Adrenal gland (tissue), 9 donors: ENCODE measurements at regions not wholly inside any gene's neighbourhood (a gene's known extent, or its start where the extent isn't known, plus 50 kb on each side); places are given as distances from the start of the nearest gene placed in this dataset.

ENCODE experiments used
- DNase-seq, 7 donors: peaks; one replicate each; pipeline ENCODE4 v3.0.0-alpha.2; 2019 to 2020
- H3K27ac ChIP-seq, 5 donors: fragments of 200-600 bp; sonication (generic) in 4 of 5; 1 replicate in 3 of 5; 2 replicates in 2 of 5; pipeline versions ENCODE4 v1.5.1 to v1.8.0; 2016 to 2020; ENCODE audit warnings: mild to moderate bottlenecking in 1 of 5
- H3K27me3 ChIP-seq: fragments of 200-600 bp; 2 replicates; pipeline ENCODE4 v1.8.0; 2021
- H3K36me3 ChIP-seq, 2 donors: fragments of 200-600 bp; replicated peaks in 1 of 2; 1 replicate in 1 of 2; 2 replicates in 1 of 2; pipeline versions ENCODE4 v1.5.1 to v1.8.0; 2018 to 2022
- H3K4me1 ChIP-seq, 2 donors: fragments of 200-600 bp; replicated peaks in 1 of 2; 1 replicate in 1 of 2; 2 replicates in 1 of 2; pipeline versions ENCODE4 v1.5.1 to v1.8.0; 2018 to 2021
- H3K4me3 ChIP-seq, 4 donors: fragments of 200-600 bp; sonication (generic) in 3 of 4; one replicate each; pipeline ENCODE4 v1.5.1; 2016 to 2018
- H3K9me3 ChIP-seq, 3 donors: fragments of 200-600 bp; sonication (generic) in 1 of 3; replicated peaks in 1 of 3; 1 replicate in 2 of 3; 2 replicates in 1 of 3; pipeline versions ENCODE4 v1.5.1 to v1.8.0; 2016 to 2021
- POLR2A ChIP-seq, 2 donors: fragments of 450-650 bp; IDR thresholded peaks; one replicate each; pipeline ENCODE4 v1.6.1; 2017; ENCODE audit warnings: antibody characterized with exemption in 2 of 2, mild to moderate bottlenecking in 2 of 2, moderate library complexity in 1 of 2
- WGBS, 4 donors: extraction: QIAGEN DNeasy Blood & Tissue Kit in 2 of 4; methylation state at CpG; one replicate each; pipeline versions ENCODE4 v1.1.5 to v1.1.7; 2013 to 2017; 5-methylcytosine and 5-hydroxymethylcytosine counted together
- intact Hi-C, 2 donors: fragments of 100-400 bp; cut with DNase I; formaldehyde crosslinking; loops; one replicate each; pipeline versions ENCODE4 v1.14.1 to v1.15.0; 2022 to 2023
- TF ChIP-seq, protein P1 (sequence below), 6 experiments: fragments of 450-650 bp in 4 of 6; fragments of 200-600 bp in 2 of 6; sonication (generic) in 1 of 6; IDR thresholded peaks; 1 replicate in 5 of 6; 2 replicates in 1 of 6; pipeline versions ENCODE4 v1.5.1 to v1.8.0; 2016 to 2021; ENCODE audit warnings: antibody characterized with exemption in 6 of 6, mild to moderate bottlenecking in 2 of 6, moderate library complexity in 1 of 6
- donor health status: healthy with polysubstance abuse.
- donor health status: Bipolar disorder and iron deficiency.
- donor health status: DM: yes; HTN: yes; CAD: no.
- donor health status: DM: no; HTN: no; CAD: no.
- donor health status: DM: no; HTN: no; CAD: no.

DNA sequence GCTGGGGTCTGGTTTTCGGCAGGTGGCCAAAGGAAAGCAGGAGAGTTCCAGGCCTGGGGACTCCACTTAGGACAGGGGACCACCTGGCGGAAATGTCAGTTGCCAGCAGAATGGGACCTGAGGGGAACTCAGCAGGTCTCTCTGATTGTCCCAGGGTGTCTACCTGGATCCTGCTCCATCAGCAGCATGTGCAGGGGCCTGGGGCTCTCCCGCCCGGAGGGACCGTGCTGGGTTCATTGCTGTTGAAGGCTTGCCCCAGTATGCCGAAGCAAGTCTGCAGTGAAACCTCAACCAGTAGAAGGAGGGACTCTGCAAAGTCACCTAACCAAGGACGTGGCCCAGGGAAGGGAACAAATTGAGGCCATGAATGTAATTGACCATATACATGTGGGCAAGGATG is 506.5 kb upstream of the MKI67 start:
- no peak for TF ChIP-seq POLR2A (IDR thresholded peaks at IDR 0.05)
- TF ChIP-seq, protein P1, sequence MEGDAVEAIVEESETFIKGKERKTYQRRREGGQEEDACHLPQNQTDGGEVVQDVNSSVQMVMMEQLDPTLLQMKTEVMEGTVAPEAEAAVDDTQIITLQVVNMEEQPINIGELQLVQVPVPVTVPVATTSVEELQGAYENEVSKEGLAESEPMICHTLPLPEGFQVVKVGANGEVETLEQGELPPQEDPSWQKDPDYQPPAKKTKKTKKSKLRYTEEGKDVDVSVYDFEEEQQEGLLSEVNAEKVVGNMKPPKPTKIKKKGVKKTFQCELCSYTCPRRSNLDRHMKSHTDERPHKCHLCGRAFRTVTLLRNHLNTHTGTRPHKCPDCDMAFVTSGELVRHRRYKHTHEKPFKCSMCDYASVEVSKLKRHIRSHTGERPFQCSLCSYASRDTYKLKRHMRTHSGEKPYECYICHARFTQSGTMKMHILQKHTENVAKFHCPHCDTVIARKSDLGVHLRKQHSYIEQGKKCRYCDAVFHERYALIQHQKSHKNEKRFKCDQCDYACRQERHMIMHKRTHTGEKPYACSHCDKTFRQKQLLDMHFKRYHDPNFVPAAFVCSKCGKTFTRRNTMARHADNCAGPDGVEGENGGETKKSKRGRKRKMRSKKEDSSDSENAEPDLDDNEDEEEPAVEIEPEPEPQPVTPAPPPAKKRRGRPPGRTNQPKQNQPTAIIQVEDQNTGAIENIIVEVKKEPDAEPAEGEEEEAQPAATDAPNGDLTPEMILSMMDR (IDR thresholded peaks at IDR 0.05), result no peak
- Histone ChIP-seq H3K4me3 (no peak overlapping the region), H3K27ac (no peak overlapping the region), H3K9me3 (no peaks in the 10 kb centered on the region), H3K36me3 (no peaks in the 10 kb centered on the region), H3K4me1 (no peaks in the 10 kb centered on the region), H3K27me3 (peaks cover 6% of the 10 kb centered on the region)
- intact Hi-C loops, result no loop called here
- 84 to 93% (median 88%) methylated on average over 6 to 7 of the region's 7 CpGs for WGBS, 4 donors
- DNase-seq, result no peak

DNA sequence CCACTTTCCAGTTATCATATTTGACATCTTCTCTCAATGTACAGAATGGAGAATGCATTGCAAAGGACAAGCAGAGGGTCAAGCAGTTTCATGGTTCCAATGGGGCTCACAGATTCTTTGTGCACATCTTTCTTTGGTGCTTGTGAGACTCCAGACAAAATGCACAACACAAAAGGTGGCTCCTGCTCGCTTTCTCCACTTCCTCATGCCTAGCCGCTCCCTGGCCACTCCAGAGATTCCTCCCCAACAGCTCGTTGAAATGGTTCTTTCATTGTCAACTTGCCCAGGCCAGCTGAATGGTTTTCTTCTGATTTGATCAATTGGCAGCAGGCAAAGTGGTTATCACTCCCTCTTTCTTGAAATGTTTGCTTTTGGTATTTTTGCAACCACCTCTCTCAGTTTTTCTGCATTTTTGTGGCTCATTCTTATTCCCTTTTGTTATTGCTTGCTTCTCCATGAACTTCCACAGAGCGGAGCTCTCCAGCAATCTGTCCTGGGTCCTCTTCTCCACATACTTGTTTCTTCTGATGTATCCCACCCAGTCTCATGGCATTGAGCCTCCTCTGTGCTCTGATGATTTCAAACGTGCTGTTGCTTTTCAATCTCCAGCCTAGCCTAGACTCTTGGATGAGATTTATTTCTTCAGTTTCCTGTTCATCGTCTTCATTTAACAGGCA is 507.8 kb upstream of the MKI67 start:
- intact Hi-C loops, result no loop called here
- WGBS, 4 donors, result 49 to 55% (median 53%) methylated on average over 6 of the region's 6 CpGs
- no peak for DNase-seq

DNA sequence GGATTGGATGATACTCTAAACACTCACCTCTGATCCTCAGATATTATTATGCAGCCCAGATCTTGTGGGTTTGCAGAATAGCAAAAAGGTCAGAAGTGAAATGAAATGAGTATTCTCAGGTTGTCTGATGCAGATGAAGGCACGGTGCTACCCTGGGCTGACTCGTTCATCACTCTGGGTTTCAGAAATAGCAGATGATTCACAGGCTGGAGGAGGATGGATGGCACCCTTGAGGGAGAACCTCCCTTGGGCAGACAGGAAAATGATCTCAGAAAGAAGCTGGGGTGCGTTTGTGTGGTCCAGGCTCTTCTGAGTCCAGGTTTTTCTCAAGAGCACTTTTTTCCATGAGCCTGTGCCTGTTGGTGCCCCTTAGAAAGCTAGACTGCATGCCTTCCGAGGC is 515.8 kb upstream of the MKI67 start:
- H3K27me3 ChIP-seq, result no peaks in the 10 kb centered on the region
- H3K27ac ChIP-seq, result no peak overlapping the region
- TF ChIP-seq POLR2A (IDR thresholded peaks at IDR 0.05), result no peak
- TF ChIP-seq, protein P1 (IDR thresholded peaks at IDR 0.05), result no peak
- intact Hi-C loops, result no loop called here
- H3K4me1 ChIP-seq, result no peaks in the 10 kb centered on the region
- no peak for DNase-seq
- H3K4me3 ChIP-seq, result no peak overlapping the region
- no peaks in the 10 kb centered on the region for H3K36me3 ChIP-seq
- H3K9me3 ChIP-seq, result no peaks in the 10 kb centered on the region
- whole genome bisulfite sequencing, 4 donors, result 31 to 52% (median 45%) methylated on average over 4 of the region's 4 CpGs

More for the DNA sequence above, 507.8 kb upstream of the MKI67 start:
- Histone ChIP-seq H3K27me3 (peaks cover 6% of the 10 kb centered on the region), H3K27ac (no peak overlapping the region), H3K4me3 (no peak overlapping the region), H3K9me3 (no peaks in the 10 kb centered on the region), H3K4me1 (no peaks in the 10 kb centered on the region), H3K36me3 (no peaks in the 10 kb centered on the region)
- TF ChIP-seq POLR2A (IDR thresholded peaks at IDR 0.05), result no peak
- TF ChIP-seq, protein P1 (IDR thresholded peaks at IDR 0.05), result no peak

DNA sequence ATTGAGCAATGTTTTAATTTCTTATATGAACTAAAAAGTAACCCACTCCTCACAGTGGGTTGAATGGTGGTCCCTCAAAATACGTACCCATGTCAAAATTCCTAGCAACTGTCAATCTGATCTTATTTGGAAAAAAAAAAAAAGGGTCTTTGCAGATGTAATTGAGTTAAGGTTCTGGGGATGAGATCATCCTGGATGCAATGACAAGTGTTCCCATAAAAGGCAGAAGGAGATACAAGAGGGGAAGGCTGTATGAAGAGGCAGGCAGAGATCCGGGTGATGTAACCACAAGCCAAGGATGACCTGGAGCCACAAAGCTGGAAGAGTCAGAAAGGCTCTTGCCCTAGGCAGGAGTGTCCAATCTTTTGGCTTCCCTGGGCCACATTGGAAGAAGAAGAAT is 516.3 kb upstream of the MKI67 start:
- no peak for DNase-seq
- H3K4me3 ChIP-seq, result no peak overlapping the region
- H3K9me3 ChIP-seq, result no peaks in the 10 kb centered on the region
- WGBS, 4 donors, result 63 to 88% (median 76%) methylated on average over 2 of the region's 2 CpGs
- H3K27me3 ChIP-seq, result no peaks in the 10 kb centered on the region
- H3K4me1 ChIP-seq, result no peaks in the 10 kb centered on the region
- intact Hi-C loops, result no loop called here
- TF ChIP-seq, protein P1 (IDR thresholded peaks at IDR 0.05), result no peak
- TF ChIP-seq POLR2A (IDR thresholded peaks at IDR 0.05), result no peak
- no peak overlapping the region for H3K27ac ChIP-seq
- H3K36me3 ChIP-seq, result no peaks in the 10 kb centered on the region
